HG03558 (cell line): ENCODE measurements at regions not wholly inside any gene's neighbourhood (a gene's known extent, or its start where the extent isn't known, plus 50 kb on each side); places are given as distances from the start of the nearest gene placed in this dataset.
"Not testable (repeated sequence)": the region's sequence is repeated elsewhere in the genome, so short reads cannot be mapped to it uniquely, and the experiment has no call there.

Experiments used
- ATAC-seq: cut with Tn5 transposase; IDR thresholded peaks from one replicate; pipeline ENCODE4 v1.9.1; 2021; ENCODE audit warnings: moderate number of reproducible peaks; ENCODE audit not compliant: unreplicated experiment; ENCODE audit errors: extremely low read depth

GRCh38 chr3:194050782-194051320, 85.1 kb upstream of the HES1 start:
- no peak for ATAC-seq

GRCh38 chr3:194051366-194052149, 84.4 kb upstream of the HES1 start:
- ATAC-seq, result no peak

- no peak for ATAC-seq
Measured at GRCh38 chr3:194053136-194053535, 82.8 kb upstream of the HES1 start.

GRCh38 chr3:194054016-194054415, 81.9 kb upstream of the HES1 start:
- ATAC-seq, result no peak

GRCh38 chr3:194054540-194054939, 81.4 kb upstream of the HES1 start:
- no peak for ATAC-seq

- ATAC-seq, result no peak
Measured at GRCh38 chr3:194054961-194055360, 81.0 kb upstream of the HES1 start.

- ATAC-seq, result not testable (repeated sequence)
Measured at GRCh38 chr3:194056323-194056722, 79.6 kb upstream of the HES1 start.

GRCh38 chr3:194056731-194057415, 79.1 kb upstream of the HES1 start:
- no peak for ATAC-seq

- ATAC-seq, result no peak
Measured at GRCh38 chr3:194057570-194058188, 78.3 kb upstream of the HES1 start.

GRCh38 chr3:194058189-194058571, 77.8 kb upstream of the HES1 start:
- ATAC-seq, result no peak

GRCh38 chr3:194058753-194059152, 77.2 kb upstream of the HES1 start:
- ATAC-seq, result no peak

GRCh38 chr3:194061421-194062030, 74.4 kb upstream of the HES1 start:
- no peak for ATAC-seq

- no peak for ATAC-seq
Measured at GRCh38 chr3:194062830-194063229, 73.1 kb upstream of the HES1 start.

- ATAC-seq, result no peak
Measured at GRCh38 chr3:194064380-194065332, 71.3 kb upstream of the HES1 start.

GRCh38 chr3:194067327-194067726, 68.6 kb upstream of the HES1 start:
- not testable (repeated sequence) for ATAC-seq

- no peak for ATAC-seq
Measured at GRCh38 chr3:194067949-194068362, 68.0 kb upstream of the HES1 start.

- ATAC-seq, result no peak
Measured at GRCh38 chr3:194069421-194070219, 66.3 kb upstream of the HES1 start.

- ATAC-seq, result no peak
Measured at GRCh38 chr3:194070220-194070633, 65.7 kb upstream of the HES1 start.
